A549 (cell line): ENCODE measurements at regions not wholly inside any gene's neighbourhood (a gene's known extent, or its start where the extent isn't known, plus 50 kb on each side); places are given as distances from the start of the nearest gene placed in this dataset.
"Not testable (repeated sequence)": the region's sequence is repeated elsewhere in the genome, so short reads cannot be mapped to it uniquely, and the experiment has no call there.

ENCODE experiments used
- CEBPB ChIP-seq, 2 experiments: fragments of >200 bp in 1 of 2; sonication (Bioruptor Twin) in 1 of 2; formaldehyde crosslinking in 1 of 2; IDR thresholded peaks; 2 replicates each; pipeline ENCODE4 v1.6.1; 2012 to 2016
- CHD4 ChIP-seq: fragments of 200-600 bp; sonication (generic); IDR thresholded peaks from 2 replicates; pipeline ENCODE4 v1.6.1; 2016; ENCODE audit warnings: antibody characterized with exemption, mild to moderate bottlenecking, borderline replicate concordance
- CTCF ChIP-seq: fragments of >200 bp; sonication (Bioruptor Twin); formaldehyde crosslinking; IDR thresholded peaks from 3 replicates; pipeline ENCODE4 v1.5.1; 2016
- FOSL2 ChIP-seq, 2 experiments: fragments of 450-650 bp in 1 of 2; fragments of >200 bp in 1 of 2; sonication (Bioruptor Twin) in 1 of 2; formaldehyde crosslinking; IDR thresholded peaks; 2 replicates each; pipeline versions ENCODE4 v1.5.0 to v1.6.1; 2016 to 2020; ENCODE audit warnings: mild to moderate bottlenecking in 1 of 2, moderate library complexity in 1 of 2
- HOXB5 ChIP-seq: fragments of 250-450 bp; sonication (Bioruptor Pico); IDR thresholded peaks from 2 replicates; pipeline ENCODE4 v1.5.0; 2020; ENCODE audit warnings: mild to moderate bottlenecking, moderate library complexity
- KDM5A ChIP-seq: fragments of 200-600 bp; sonication (generic); IDR thresholded peaks from 2 replicates; pipeline ENCODE4 v1.6.1; 2016; ENCODE audit warnings: antibody characterized with exemption, mild to moderate bottlenecking
- MAZ ChIP-seq: fragments of 150-350 bp; IDR thresholded peaks from 2 replicates; pipeline ENCODE4 v1.6.1; 2014; ENCODE audit warnings: antibody characterized with exemption, low read depth, low read length, borderline replicate concordance
- RFX5 ChIP-seq: fragments of 450-650 bp; IDR thresholded peaks from 2 replicates; pipeline ENCODE4 v1.7.1; 2014; ENCODE audit warnings: antibody characterized with exemption, mild to moderate bottlenecking, moderate library complexity

- not testable (repeated sequence) for TF ChIP-seq CEBPB (IDR thresholded peaks at IDR 0.05); CHD4; MAZ; FOSL2 (IDR thresholded peaks at IDR 0.05); FOSL2 (CRISPR knock-in tag; IDR thresholded peaks at IDR 0.05); KDM5A; CTCF; HOXB5 (CRISPR knock-in tag); RFX5
Observed at GRCh38 chrY:9207082-9207481, 130.2 kb upstream of the TSPY4 start.
